HG03103 (cell line): ENCODE measurements at regions not wholly inside any gene's neighbourhood (a gene's known extent, or its start where the extent isn't known, plus 50 kb on each side); places are given as distances from the start of the nearest gene placed in this dataset.

Source experiments
- ATAC-seq: cut with Tn5 transposase; IDR thresholded peaks from one replicate; pipeline ENCODE4 v1.9.1; 2021; ENCODE audit warnings: low read depth; ENCODE audit not compliant: unreplicated experiment

DNA sequence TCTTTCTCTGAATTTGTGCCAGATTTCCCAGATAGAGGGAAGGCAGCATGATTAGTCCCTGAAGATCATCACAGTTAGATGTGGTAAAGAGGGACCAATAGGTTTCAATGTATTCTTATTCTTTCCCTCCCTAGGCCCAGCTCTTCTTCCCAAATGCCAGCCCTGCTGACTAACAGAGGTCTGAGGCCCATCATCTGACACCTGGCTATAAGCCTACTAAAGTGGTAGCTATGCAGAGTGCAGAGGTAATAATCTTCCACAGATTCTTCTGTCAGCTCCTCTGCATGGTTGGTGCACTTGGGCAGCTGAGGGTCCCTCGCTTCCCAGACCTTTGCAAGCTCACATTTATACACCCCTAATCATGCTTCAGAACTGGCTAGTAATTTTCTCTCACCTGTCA, 63.7 kb upstream of the PZP start:
- no peak for ATAC-seq

DNA sequence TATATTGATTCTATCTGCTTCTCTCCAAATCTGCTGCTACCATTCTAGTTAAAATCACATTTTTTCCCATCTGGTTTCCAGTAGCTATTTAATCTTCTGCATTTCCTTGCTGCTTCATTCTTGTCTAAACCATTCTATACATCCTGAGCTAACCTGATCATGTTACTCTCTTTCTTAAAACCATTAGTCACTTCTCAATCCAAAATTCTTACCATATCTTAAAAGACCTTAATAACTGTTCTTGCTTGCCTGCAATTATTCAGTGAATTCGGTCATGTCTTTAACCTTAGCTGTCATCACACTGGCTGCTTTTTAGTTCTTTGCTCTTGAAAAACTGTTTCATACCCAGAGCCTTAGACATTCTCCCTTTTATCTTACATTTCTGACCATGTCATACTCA, 56.4 kb upstream of the PZP start:
- no peak for ATAC-seq

DNA sequence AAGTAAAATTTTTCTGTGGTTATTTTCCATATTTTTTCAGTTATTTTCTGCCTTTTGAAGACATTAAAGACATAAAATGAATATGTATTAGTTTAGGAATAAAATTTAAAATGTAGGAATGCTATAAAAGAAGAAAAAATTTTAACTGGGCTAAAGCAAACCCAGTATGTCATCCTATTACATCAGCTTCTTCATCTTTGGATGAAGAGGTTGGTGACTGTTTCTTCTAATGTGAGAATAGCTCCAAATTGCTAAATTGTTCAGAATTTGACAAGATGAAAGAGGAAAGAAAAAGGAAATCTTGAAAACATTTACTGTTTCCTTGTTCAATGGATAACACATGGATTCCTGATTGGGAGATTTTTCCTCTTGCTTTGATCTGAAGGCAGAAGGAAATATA, 52.7 kb upstream of the PZP start:
- no peak for ATAC-seq

DNA sequence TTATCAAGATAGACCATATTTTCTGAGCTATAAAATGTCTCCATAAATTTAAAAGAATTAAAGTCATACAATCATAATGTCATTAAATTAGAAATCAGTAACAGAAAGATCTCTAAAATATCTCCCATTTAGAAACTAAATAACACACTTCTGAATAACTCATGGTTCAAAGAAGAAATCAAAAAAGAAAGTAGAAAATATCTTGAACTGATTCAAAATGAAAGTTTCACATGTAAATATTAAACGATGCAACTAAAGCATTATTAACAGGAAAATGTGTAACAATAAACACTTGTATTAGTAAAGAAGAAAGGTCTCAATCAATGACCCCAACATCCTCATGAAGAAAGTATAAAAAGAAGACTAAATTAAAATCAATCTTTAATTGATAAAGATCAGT, 50.5 kb upstream of the PZP start:
- no peak for ATAC-seq
